OCI-LY1 (cell line): ENCODE measurements at regions not wholly inside any gene's neighbourhood (a gene's known extent, or its start where the extent isn't known, plus 50 kb on each side); places are given as distances from the start of the nearest gene placed in this dataset.

ENCODE experiments used
- H2AFZ ChIP-seq: fragments of 200-600 bp; sonication (generic), shearing (Covaris generic); 2 replicates; pipeline ENCODE4 v1.6.0; 2014; ENCODE audit warnings: antibody characterized with exemption, mild to moderate bottlenecking, low read length
- H3F3A ChIP-seq: fragments of 200-600 bp; sonication (generic), shearing (Covaris generic); 2 replicates; pipeline ENCODE4 v1.6.0; 2014; ENCODE audit warnings: mild to moderate bottlenecking, antibody characterized with exemption, low read length, moderate library complexity; ENCODE audit not compliant: insufficient read depth
- H3K27ac ChIP-seq: fragments of 200-600 bp; sonication (generic); 2 replicates; pipeline ENCODE4 v1.5.1; 2014; ENCODE audit warnings: low read length, mixed run types, mild to moderate bottlenecking, low read depth; ENCODE audit not compliant: poor library complexity, severe bottlenecking
- H3K27me3 ChIP-seq: fragments of 200-600 bp; sonication (generic); 2 replicates; pipeline ENCODE4 v1.6.0; 2014; ENCODE audit warnings: antibody characterized with exemption, mild to moderate bottlenecking, low read length, moderate library complexity; ENCODE audit not compliant: insufficient read depth
- H3K36me3 ChIP-seq: fragments of 200-600 bp; sonication (generic); 2 replicates; pipeline ENCODE4 v1.6.1; 2014; ENCODE audit warnings: mild to moderate bottlenecking, antibody characterized with exemption, low read length, moderate library complexity, mixed read lengths; ENCODE audit not compliant: insufficient read depth
- H3K4me1 ChIP-seq: fragments of 200-600 bp; sonication (generic); 2 replicates; pipeline ENCODE4 v1.5.1; 2014; ENCODE audit warnings: mild to moderate bottlenecking, low read length, moderate library complexity; ENCODE audit not compliant: insufficient read depth, severe bottlenecking
- H3K4me2 ChIP-seq: fragments of 200-600 bp; sonication (generic), shearing (Covaris generic); 2 replicates; pipeline ENCODE4 v1.6.1; 2014; ENCODE audit warnings: low read length
- H3K4me3 ChIP-seq: fragments of 200-600 bp; sonication (generic); 2 replicates; pipeline ENCODE4 v1.5.1; 2014; ENCODE audit warnings: low read length, low read depth, mild to moderate bottlenecking, mixed read lengths; ENCODE audit not compliant: poor library complexity, severe bottlenecking
- H3K79me2 ChIP-seq: fragments of 200-600 bp; shearing (Covaris generic); 2 replicates; pipeline ENCODE4 v1.6.1; 2016; ENCODE audit warnings: mixed run types, low read length, mixed read lengths; ENCODE audit not compliant: insufficient read depth
- H3K9ac ChIP-seq: fragments of 200-600 bp; sonication (generic), shearing (Covaris generic); 2 replicates; pipeline ENCODE4 v1.6.1; 2014; ENCODE audit warnings: mild to moderate bottlenecking, low read length, mixed read lengths
- H3K9me2 ChIP-seq: fragments of 200-600 bp; sonication (generic), shearing (Covaris generic); 2 replicates; pipeline ENCODE4 v1.6.1; 2014; ENCODE audit warnings: low read depth, mild to moderate bottlenecking, low read length, mixed read lengths
- H3K9me3 ChIP-seq: fragments of 200-600 bp; shearing (Covaris generic); 2 replicates; pipeline ENCODE4 v1.6.1; 2014; ENCODE audit warnings: low read length, mixed read lengths
- H4K20me1 ChIP-seq: fragments of 200-600 bp; sonication (generic), shearing (Covaris generic); 2 replicates; pipeline ENCODE4 v1.6.0; 2016; ENCODE audit warnings: mild to moderate bottlenecking, low read length; ENCODE audit not compliant: insufficient read depth
- CTCF ChIP-seq: fragments of 200-600 bp; sonication (generic), shearing (Covaris generic); IDR thresholded peaks from 2 replicates; pipeline ENCODE4 v1.5.1; 2017; ENCODE audit warnings: mild to moderate bottlenecking, antibody characterized with exemption, low read length, moderate library complexity, mixed read lengths
- EZH2 ChIP-seq: fragments of 200-600 bp; sonication (generic), shearing (Covaris generic); IDR thresholded peaks from 2 replicates; pipeline ENCODE4 v1.8.0; 2017; ENCODE audit warnings: borderline replicate concordance, mixed run types, mild to moderate bottlenecking, antibody characterized with exemption, low read length, moderate library complexity, mixed read lengths

- TF ChIP-seq EZH2: no peak
- Histone ChIP-seq H3K4me2 (peak overlapping the region; percentile 2; the same call in 1 of the 2 replicates), H3K9me3 (no peaks in the 10 kb centered on the region), H3K9ac (no peak overlapping the region), H3K4me1 (peaks cover 33% of the 10 kb centered on the region), H3K27ac (no peak overlapping the region), H3K4me3 (no peak overlapping the region), H3K36me3 (no peaks in the 10 kb centered on the region), H3K79me2 (no peaks in the 10 kb centered on the region), H3K27me3 (no peaks in the 10 kb centered on the region), H3K9me2 (no peaks in the 10 kb centered on the region), H3F3A (no peaks in the 10 kb centered on the region), H2AFZ (no peak overlapping the region), H4K20me1 (no peaks in the 10 kb centered on the region)
Observed at GRCh38 chr6:14655201-14656061, 537.9 kb downstream of the CD83 start.

GRCh38 chr6:14656078-14656521 is 538.5 kb downstream of the CD83 start:
- Histone ChIP-seq H2AFZ (no peak overlapping the region), H3K27me3 (no peaks in the 10 kb centered on the region), H3K36me3 (no peaks in the 10 kb centered on the region), H4K20me1 (no peaks in the 10 kb centered on the region), H3K9me3 (no peaks in the 10 kb centered on the region), H3K9ac (no peak overlapping the region), H3F3A (no peaks in the 10 kb centered on the region), H3K4me2 (peak overlapping the region; percentile 2; the same call in 1 of the 2 replicates), H3K4me1 (peaks cover 40% of the 10 kb centered on the region), H3K79me2 (no peaks in the 10 kb centered on the region), H3K4me3 (no peak overlapping the region), H3K9me2 (no peaks in the 10 kb centered on the region), H3K27ac (no peak overlapping the region)
- TF ChIP-seq EZH2 (no peak), CTCF (no peak)

- no peaks in the 10 kb centered on the region for H3F3A ChIP-seq
- TF ChIP-seq EZH2 (no peak), CTCF (no peak)
- H2AFZ ChIP-seq: no peak overlapping the region
- H4K20me1 ChIP-seq: no peaks in the 10 kb centered on the region
- no peaks in the 10 kb centered on the region for H3K9me2 ChIP-seq
- no peak overlapping the region for H3K9ac ChIP-seq
- H3K27me3 ChIP-seq: no peaks in the 10 kb centered on the region
- no peaks in the 10 kb centered on the region for H3K79me2 ChIP-seq
- H3K9me3 ChIP-seq: no peaks in the 10 kb centered on the region
- no peak overlapping the region for H3K27ac ChIP-seq
- H3K36me3 ChIP-seq: no peaks in the 10 kb centered on the region
- H3K4me1 ChIP-seq: peaks cover 45% of the 10 kb centered on the region
- no peak overlapping the region for H3K4me3 ChIP-seq
- H3K4me2 ChIP-seq: no peak overlapping the region
Observed at GRCh38 chr6:14656649-14657048, 539.1 kb downstream of the CD83 start.
